CD4-positive, alpha-beta T cell (primary cell): ENCODE measurements at regions not wholly inside any gene's neighbourhood (a gene's known extent, or its start where the extent isn't known, plus 50 kb on each side); places are given as distances from the start of the nearest gene placed in this dataset.

Source experiments
- ATAC-seq: fragments of 200-7000 bp; cut with Tn5 transposase; one replicate; pipeline ENCODE4 v1.10.0; 2022; ENCODE audit warnings: mild to moderate bottlenecking; ENCODE audit not compliant: poor library complexity
- CTCF ChIA-PET: fragments of 350-600 bp; sonication (Branson Sonifier 250); formaldehyde crosslinking; loops from one replicate; lab custom pipeline; 2021; ENCODE audit warnings: antibody characterized with exemption, inconsistent platforms; lab: Charles Lee
- POLR2A ChIA-PET: fragments of 350-600 bp; sonication (Branson Sonifier 250); formaldehyde crosslinking; loops from one replicate; lab custom pipeline; 2021; ENCODE audit warnings: antibody characterized with exemption, inconsistent platforms; lab: Charles Lee
- DNase-seq, 14 experiments: peaks; one replicate each; pipeline ENCODE4 v3.0.0-alpha.2; 2013 to 2020; ENCODE audit warnings: mixed read lengths in 2 of 14
- H3K27ac ChIP-seq, 2 donors: one replicate each; pipeline versions ENCODE4 v1.5.1 to v1.7.0; 2013; ENCODE audit warnings: low read length in 2 of 2, low read depth in 1 of 2, mild to moderate bottlenecking in 1 of 2
- H3K27me3 ChIP-seq, 2 experiments: 1 replicate in 1 of 2; 2 replicates in 1 of 2; pipeline versions ENCODE4 v1.6.1 to v1.7.0; 2013; ENCODE audit warnings: low read length in 2 of 2, control low read depth in 1 of 2, mild to moderate bottlenecking in 1 of 2, moderate library complexity in 1 of 2; ENCODE audit not compliant: insufficient read depth in 2 of 2, control insufficient read depth in 1 of 2
- H3K36me3 ChIP-seq: one replicate; pipeline ENCODE4 v1.6.1; 2013; ENCODE audit warnings: low read length, control low read depth; ENCODE audit not compliant: insufficient read depth
- H3K4me1 ChIP-seq: one replicate; pipeline ENCODE4 v1.6.1; 2013; ENCODE audit warnings: low read length, control low read depth; ENCODE audit not compliant: insufficient read depth
- H3K4me3 ChIP-seq: one replicate; pipeline ENCODE4 v1.5.1; 2013; ENCODE audit warnings: mild to moderate bottlenecking, low read length, moderate library complexity
- H3K9me3 ChIP-seq, 2 experiments: 1 replicate in 1 of 2; 2 replicates in 1 of 2; pipeline versions ENCODE4 v1.6.1 to v1.7.0; 2013; ENCODE audit warnings: low read length in 2 of 2, mild to moderate bottlenecking in 2 of 2, control low read depth in 1 of 2, moderate library complexity in 1 of 2; ENCODE audit not compliant: control insufficient read depth in 1 of 2, insufficient read depth in 1 of 2
- H3K27ac Mint-ChIP-seq: one replicate; pipeline ENCODE4 v1.8.0; 2020; ENCODE audit warnings: mixed read lengths
- H3K27me3 Mint-ChIP-seq: one replicate; pipeline ENCODE4 v1.8.0; 2021; ENCODE audit warnings: mixed read lengths
- H3K36me3 Mint-ChIP-seq: one replicate; pipeline ENCODE4 v1.8.0; 2021; ENCODE audit warnings: low read depth, mixed read lengths
- H3K4me1 Mint-ChIP-seq: one replicate; pipeline ENCODE4 v1.8.0; 2021; ENCODE audit warnings: low read depth, mixed read lengths
- H3K4me3 Mint-ChIP-seq: one replicate; pipeline ENCODE4 v1.8.0; 2020; ENCODE audit warnings: mild to moderate bottlenecking, mixed read lengths
- H3K9me3 Mint-ChIP-seq: one replicate; pipeline ENCODE4 v1.8.0; 2020; ENCODE audit warnings: mixed read lengths
- CTCF ChIP-seq: fragments of 200-600 bp; IDR thresholded peaks from one replicate; pipeline ENCODE4 v1.8.0; 2022; ENCODE audit warnings: antibody characterized with exemption, mild to moderate bottlenecking
- intact Hi-C, 2 experiments: fragments of 100-400 bp; cut with DNase I in 1 of 2; cut with micrococcal nuclease in 1 of 2; formaldehyde crosslinking; loops; one replicate each; pipeline versions ENCODE4 v1.15.1 to v1.9.0; 2023 to 2025; cut with DNase I, micrococcal nuclease

GRCh38 chr6:6897140-6897539, 210.6 kb upstream of the RREB1 start:
- Histone ChIP-seq H3K4me3 (no peak overlapping the region), H3K4me1 (no peaks in the 10 kb centered on the region), H3K36me3 (no peaks in the 10 kb centered on the region), H3K9me3 (no peaks in the 10 kb centered on the region), H3K27ac (no peak overlapping the region), H3K27me3 (no peaks in the 10 kb centered on the region)
- intact Hi-C loops: no loop called here
- no peaks in the 10 kb centered on the region for H3K27me3 Mint-ChIP-seq
- ChIA-PET CTCF (no interaction called here), POLR2A (no interaction called here)
- H3K4me1 Mint-ChIP-seq: no peaks in the 10 kb centered on the region
- no peak overlapping the region for H3K27ac Mint-ChIP-seq
- no peaks in the 10 kb centered on the region for H3K9me3 Mint-ChIP-seq
- no peak for ATAC-seq
- no peak for TF ChIP-seq CTCF
- DNase-seq: no peak
- no peak overlapping the region for H3K4me3 Mint-ChIP-seq
- H3K36me3 Mint-ChIP-seq: no peaks in the 10 kb centered on the region

- ChIA-PET CTCF (no interaction called here), POLR2A (no interaction called here)
- H3K9me3 ChIP-seq: no peaks in the 10 kb centered on the region
- no peaks in the 10 kb centered on the region for H3K27me3 ChIP-seq
- no peaks in the 10 kb centered on the region for H3K4me1 ChIP-seq
- H3K4me3 ChIP-seq: no peak overlapping the region
- H3K36me3 ChIP-seq: no peaks in the 10 kb centered on the region
- Mint-ChIP-seq H3K36me3 (no peaks in the 10 kb centered on the region), H3K4me1 (no peaks in the 10 kb centered on the region), H3K27ac (no peak overlapping the region), H3K9me3 (no peaks in the 10 kb centered on the region), H3K27me3 (no peaks in the 10 kb centered on the region), H3K4me3 (no peak overlapping the region)
- H3K27ac ChIP-seq: no peak overlapping the region
- intact Hi-C loops: no loop called here
- no peak for DNase-seq
- no peak for ATAC-seq
- TF ChIP-seq CTCF: no peak
These were observed 207.1 kb upstream of the RREB1 start for GRCh38 chr6:6900569-6901204.

- no peaks in the 10 kb centered on the region for H3K27me3 ChIP-seq
- intact Hi-C loops: no loop called here
- CTCF ChIA-PET: no interaction called here
These were observed 206.5 kb upstream of the RREB1 start for GRCh38 chr6:6901205-6901719.

More at GRCh38 chr6:6901205-6901719, 206.5 kb upstream of the RREB1 start:
- Histone ChIP-seq H3K36me3 (no peaks in the 10 kb centered on the region), H3K4me1 (no peaks in the 10 kb centered on the region), H3K9me3 (no peaks in the 10 kb centered on the region), H3K4me3 (no peak overlapping the region), H3K27ac (no peak overlapping the region)
- DNase-seq: no peak
- no peak overlapping the region for H3K4me3 Mint-ChIP-seq
- no peaks in the 10 kb centered on the region for H3K4me1 Mint-ChIP-seq
- no peak overlapping the region for H3K27ac Mint-ChIP-seq
- POLR2A ChIA-PET: no interaction called here
- ATAC-seq: no peak
- TF ChIP-seq CTCF: no peak
- no peaks in the 10 kb centered on the region for H3K27me3 Mint-ChIP-seq
- no peaks in the 10 kb centered on the region for H3K36me3 Mint-ChIP-seq
- H3K9me3 Mint-ChIP-seq: no peaks in the 10 kb centered on the region
